GM18499 (cell line): ENCODE measurements at regions not wholly inside any gene's neighbourhood (a gene's known extent, or its start where the extent isn't known, plus 50 kb on each side); places are given as distances from the start of the nearest gene placed in this dataset.

Experiments
- ATAC-seq: cut with Tn5 transposase; IDR thresholded peaks from one replicate; pipeline ENCODE4 v1.9.1; 2021; ENCODE audit warnings: moderate number of reproducible peaks; ENCODE audit not compliant: insufficient read depth, unreplicated experiment

DNA sequence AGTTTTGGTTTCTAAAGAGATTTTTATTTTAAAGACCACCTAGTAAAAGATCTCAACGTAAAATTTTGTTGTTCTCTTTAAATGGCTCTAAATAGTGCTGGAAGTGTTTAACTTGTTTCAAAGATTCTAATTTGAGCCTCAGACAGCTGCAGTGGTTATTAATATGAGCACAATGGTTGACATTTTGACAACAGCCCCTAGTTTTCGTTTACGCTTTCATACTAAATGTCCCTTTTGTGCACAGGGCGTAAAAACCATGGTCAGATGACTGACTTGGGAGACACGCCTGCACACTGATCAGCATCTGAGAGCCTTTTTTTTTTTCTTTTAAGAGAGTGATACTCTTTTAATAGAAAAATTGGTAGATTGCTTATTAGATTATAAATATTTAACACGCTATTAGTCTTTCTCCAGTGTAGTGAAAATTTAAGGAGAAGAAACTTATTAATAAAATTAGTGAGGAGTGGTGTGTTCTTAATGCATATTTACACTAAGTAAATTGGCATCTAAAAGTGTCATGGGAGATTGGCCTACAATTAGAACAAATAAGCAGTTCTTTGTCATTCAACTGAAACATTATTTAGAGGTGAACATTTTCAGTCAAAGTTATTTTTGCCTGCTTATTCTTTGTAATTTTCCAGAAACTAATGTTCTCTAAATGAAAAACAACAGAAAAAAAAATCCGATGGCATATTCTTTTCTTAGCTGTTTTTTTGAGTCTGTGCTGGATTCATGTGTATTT, 182.8 kb upstream of the PHYHIPL start:
- no peak for ATAC-seq

DNA sequence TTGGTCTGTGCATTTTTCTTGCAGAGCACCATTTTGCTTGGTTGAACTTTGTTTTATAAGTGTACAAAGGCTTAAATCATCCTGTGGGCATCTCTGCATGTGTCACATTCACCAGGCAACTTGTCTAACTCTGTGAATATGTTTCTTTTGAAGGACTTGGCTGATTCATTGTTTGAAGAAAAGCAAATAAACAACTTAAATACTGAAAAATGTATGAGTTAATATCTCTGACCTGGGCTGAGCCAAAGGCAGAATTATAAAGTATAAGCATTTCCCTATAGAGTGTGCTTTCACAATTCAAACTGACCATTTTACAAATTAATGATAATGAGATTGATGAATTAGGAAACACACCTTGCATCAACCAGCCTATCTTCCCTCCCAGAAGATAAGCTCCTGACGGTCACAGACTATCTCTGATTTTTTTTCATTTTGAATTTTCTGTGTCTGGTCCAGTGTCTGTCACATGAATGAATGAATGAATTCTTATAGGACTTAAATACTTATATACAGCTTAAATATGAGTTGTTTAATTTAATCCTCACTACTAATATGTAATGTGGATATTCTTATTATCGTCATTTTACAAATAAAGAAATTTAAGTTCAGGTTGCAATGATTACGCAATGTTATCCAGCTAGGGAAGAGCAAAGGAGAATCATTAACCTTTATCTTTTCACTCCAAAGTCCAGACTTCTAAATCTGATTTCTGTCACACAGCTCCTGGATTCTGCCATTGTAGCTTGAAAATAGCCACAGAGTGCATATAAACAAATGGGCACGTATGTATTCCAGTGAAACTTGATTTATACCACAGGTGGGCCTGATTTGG, 182.0 kb upstream of the PHYHIPL start:
- no peak for ATAC-seq

DNA sequence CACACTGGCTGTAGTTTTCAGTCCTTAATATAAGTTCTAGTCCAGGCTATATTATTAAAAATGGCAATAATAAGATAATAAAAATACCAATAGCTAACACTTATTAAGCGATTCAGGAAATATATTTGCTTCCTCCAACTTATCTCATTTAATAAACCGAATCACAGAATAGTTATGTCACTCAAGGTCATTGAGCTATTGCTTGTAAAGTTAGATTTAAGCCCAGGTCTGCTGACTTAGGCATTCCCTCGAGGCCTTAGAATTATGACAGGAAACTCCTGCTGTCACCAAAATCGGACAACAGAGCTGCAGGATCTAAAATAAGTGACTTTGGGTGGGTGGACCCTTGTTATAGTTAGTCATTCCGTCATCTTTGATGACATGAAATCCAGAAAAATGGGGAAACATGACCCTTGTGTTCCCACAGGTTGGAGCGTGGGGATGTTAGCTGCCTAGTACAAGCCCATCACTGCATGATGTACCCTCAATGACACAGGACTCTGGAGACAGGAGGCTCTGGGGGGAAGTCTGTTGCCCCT, 181.3 kb upstream of the PHYHIPL start:
- no peak for ATAC-seq

DNA sequence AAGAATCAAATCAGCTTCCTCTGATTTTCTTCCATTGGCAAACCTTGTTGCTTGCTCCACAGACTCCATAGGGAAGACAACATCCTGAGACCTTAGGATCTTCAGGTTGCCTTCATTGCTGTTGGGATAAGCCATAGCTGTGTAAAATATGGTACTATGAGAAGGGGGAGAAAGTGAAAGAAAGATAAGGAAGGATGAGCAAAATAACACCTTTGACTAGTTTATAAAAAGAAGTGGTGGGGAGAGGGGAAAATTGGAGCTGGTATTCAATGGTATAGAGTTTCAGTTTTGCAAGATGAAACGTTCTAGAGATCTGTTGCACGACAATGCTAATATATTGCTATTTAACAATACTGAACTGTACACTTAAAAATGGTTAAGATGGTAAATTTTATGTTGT, 180.4 kb upstream of the PHYHIPL start:
- no peak for ATAC-seq

DNA sequence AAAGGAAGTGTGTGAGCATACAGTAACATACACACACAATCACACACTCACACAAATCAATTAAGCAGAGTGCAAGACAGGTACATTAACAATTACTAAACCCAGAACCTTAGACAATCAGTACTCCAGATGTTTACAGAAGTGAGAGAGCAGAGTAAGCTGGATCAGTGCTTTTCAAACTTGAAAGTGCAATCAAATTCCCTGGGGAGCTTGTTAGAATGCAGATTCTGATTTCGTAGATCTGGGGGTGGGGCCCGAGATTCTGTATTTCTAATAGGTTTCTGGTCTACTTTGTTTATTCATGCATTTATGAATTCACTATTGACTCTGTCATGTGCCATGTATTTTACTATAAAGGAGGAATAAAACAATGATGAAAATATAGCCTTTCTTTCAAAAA, 179.6 kb upstream of the PHYHIPL start:
- ATAC-seq = no peak

DNA sequence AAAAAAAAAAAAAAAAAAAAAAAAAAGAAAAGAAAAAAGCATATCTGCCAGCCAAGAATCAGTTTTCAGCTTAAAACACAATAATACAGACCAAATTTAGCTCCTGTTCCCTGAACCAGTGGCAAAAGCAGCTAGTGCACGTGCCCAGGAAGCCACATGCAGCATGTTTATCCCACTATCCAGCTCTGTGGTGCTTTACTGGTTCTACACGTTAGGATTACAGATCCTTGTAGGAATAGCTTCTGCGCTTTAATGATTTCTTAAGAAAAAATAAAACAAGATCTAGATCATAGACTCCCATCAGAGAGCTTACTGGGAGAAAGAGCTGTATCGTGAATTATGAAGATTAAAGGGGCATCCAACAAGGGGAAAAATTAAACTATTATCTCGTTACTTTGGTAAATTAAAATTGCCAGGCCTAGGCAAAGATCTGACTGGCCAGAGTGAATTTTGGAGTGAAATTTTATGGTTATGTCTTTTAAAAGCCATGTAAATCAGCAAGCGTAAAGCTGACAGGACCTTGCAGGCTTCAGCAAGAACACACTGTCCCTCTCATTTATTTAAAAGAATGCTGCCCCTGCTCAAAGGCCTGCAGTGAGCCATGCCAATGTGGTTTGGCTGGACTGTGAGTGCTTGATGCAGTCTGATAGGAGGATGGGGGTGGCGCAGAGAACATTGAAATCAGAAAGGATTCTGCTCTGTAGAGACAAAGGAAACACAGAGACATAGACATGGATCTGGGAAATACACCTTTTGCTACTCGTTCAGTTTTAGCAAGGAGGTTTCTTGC, 177.3 kb upstream of the PHYHIPL start:
- no peak for ATAC-seq

DNA sequence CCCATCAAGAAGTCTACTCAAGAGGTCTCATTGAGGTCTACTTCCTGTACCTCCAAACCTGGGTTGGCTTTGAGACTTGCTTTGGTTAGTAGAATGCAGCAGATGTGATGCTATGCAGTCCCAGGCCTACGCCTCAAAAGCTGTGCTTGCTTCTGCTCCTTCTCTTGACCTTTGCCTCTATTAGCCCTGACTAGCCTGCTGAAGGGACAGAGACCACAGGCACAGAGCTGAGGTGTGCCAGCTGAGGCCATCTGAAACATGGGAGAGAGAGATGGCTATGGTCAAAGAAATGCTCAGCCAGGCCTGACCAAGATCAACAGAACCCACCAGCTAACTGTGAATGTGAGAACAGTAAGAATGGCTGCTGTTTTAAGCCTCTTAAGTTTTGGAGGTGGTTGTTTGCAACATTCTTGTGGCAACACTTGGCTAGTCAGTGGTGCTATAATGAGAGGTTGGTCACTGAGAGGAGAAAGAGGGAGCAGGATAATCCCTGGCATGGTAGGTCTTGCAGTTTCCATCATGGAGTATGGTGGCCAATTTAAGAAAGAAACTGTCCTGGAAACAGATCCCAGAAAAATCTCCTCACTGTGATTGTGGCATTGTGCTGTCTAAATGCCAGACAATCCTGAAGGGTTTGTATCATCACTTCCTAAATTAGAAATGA, 176.1 kb upstream of the PHYHIPL start:
- no peak for ATAC-seq

DNA sequence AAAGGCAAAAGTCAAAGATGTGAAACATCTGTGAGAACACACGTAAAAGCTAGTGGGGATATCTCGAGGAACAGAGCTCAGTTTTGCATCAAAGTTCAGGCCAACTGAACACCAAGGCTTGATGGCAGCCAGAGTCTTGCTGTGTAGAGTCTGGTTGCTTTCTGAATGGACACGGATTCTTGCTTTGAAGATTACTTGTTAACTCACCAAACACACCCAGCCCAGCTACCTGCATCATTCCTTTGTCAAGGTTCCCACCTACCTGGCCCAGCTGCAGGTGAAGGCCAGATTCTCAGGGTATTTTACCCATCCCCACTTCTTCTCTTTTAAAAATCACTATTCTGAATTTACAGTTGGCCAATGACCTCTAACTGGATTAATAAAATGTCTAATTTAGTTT, 174.4 kb upstream of the PHYHIPL start:
- ATAC-seq = no peak

DNA sequence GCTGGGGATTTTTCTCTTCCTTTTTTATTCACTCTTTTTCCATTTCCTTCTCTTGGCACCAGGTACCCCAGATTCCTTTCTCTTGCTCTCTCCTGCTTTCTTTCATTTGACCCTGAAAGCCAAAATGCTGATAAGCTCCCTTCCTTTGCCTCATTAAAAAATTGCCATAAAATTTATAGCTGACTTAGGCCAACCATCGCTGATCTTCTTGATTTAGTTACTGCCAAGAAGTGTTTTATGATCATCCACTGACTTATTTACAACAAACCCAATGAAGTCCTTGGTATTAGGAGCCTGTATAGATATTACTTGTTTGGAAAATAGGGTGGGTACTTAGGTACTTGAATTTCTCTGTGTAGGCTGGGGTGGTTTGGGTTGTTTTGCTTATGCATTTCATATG, 173.2 kb upstream of the PHYHIPL start:
- no peak for ATAC-seq

DNA sequence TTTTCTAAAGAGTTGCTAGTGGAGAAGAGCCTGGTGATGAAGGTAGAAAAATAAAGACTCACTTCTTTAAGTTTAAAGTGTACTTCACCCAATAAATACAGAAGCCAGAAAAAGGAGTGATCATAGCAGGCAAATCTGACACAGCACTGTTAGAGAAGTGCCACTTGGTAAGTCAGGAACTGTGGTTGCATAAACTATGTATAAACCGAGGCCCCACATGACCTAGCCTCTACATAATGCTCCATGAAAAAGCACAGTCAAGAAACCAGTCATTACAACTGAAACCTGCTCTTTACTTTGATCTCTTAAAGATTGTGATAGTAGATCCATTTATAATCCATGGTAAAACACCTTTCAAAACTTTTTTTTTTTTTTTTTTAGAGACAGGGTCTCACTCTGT, 172.1 kb upstream of the PHYHIPL start:
- ATAC-seq = no peak

DNA sequence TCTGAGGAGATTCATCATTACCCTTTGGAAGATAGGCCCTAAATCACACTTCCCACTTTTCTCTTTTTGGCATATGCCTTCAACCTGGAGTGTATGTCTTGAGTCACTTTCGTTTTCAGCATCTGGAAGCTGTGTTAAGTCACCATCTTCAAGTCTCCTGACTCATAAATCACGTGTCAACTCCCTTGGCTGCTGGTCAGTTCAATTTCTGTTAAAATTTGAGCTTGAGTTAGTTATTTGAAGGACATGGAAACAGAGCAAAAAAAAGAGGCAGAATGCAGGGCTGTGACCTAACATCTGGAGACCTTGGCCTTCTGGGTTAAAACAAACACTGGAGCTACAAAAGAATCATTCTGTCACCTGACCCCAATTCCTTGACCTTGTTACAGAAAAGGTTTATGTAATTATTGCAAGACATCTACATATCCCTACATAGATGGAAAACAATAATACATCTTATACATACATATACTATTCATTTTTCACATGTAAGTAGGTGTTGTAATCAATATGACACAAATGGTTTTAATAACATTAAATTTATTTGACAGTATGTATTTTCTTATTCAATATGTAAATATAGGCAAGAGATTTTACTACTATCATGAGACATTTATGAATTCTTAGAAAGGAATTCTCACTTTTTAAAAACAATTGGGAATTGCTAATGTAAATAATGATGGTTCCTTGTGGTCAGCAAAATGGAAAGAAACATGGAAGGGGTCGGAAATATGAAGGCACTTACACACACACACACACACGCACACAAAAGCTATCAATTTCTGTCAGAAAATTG, 169.7 kb upstream of the PHYHIPL start:
- no peak for ATAC-seq

DNA sequence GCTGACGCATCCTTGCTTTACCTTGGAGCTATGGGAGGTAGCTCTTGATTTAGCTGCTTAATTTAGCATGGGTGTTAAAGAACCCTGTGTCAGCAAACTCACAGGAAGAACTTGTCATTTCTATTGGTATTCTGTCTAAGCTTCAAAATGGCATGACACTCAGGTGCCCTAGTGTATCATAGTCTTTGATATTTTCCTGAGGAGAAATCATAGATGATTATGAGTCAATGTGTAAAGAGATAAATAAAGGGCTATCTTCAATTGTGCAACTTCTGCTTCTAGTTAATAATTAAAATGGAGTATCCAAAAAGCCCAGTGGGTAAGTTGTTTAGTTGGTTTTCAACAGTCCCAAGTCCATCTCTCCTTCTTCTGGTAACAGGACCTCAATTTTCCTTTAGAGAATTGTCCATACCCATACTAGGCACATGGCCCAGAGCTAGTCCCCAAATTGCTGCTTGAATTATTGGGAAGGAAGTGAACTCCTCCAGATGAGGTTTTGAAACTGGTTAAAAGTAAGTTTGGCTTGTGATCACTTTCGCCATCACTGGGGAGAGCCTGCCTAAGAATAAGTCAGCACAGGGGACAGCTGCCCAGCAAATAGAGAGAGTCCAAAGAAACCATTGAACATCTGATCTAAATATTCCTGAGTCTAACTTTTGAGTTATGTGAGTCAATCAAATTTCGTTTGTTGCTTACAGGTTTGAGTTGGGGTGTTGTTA, 169.0 kb upstream of the PHYHIPL start:
- no peak for ATAC-seq

DNA sequence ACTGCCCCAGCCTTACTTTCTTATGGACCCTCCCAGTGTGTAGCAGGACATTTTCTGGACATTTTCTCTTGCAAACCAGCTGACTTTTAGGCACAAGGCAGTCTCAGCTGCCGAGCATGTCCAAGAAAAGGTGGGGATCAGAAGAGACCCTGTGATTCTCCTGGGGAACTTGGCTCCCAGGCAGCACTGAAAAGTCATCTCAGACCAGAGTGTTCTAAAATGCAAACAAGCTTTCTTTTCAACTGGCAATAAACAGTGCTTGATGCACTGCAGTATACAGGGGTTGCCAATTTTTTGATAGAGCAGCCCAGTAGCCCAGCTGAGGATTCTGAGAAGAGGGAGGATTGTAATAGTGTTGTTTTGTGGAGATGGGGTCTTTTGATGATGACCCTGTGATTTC, 168.0 kb upstream of the PHYHIPL start:
- no peak for ATAC-seq

DNA sequence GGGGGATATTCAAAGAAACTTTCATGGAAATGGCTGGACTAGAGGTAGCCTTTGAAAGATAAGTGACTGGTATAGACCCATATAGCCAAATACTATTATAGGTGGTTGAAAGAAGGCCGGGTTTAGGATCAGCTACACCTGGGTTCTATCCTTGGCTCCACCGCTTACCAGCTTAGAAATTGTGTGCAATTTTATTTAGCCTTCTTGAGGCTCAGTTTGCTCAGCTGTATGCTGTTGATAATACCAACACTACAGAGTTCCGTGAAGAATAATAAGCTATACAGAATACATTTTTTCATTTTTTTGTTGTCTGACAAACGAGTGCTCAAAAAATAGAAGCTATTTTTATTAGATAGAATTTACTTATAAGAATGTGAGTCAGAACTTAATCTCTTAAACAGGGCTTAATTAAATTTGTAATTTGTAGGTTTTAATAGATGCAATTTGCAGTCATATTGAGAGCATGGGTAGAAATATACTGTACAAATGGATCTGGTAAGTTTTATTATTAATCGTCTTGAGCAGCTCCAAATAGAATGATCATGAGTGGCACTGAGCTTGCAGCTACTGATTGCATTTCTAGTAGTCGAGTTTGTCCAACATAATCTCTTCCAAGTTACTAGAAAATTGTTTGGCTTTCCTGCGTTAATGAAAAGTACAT, 164.3 kb upstream of the PHYHIPL start:
- ATAC-seq = no peak

DNA sequence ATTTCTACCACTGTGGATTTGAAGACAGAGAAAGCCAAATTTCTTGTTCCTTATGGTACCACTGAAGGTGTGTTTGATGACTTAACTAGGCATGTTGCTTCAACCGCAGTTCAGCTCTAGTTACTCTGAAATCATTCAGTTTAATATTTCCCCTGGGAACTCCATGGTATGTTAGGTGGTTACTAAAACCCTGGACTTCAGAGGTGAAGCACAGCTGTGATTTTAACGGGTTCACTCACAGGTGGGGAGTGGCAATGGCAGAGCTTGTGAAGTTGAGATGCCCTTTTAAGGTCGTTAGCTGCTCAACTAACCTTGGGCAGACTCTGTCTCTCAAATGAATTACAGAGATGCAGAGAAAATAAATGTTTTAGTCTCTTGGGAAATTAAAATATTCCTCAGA, 163.6 kb upstream of the PHYHIPL start:
- no peak for ATAC-seq

DNA sequence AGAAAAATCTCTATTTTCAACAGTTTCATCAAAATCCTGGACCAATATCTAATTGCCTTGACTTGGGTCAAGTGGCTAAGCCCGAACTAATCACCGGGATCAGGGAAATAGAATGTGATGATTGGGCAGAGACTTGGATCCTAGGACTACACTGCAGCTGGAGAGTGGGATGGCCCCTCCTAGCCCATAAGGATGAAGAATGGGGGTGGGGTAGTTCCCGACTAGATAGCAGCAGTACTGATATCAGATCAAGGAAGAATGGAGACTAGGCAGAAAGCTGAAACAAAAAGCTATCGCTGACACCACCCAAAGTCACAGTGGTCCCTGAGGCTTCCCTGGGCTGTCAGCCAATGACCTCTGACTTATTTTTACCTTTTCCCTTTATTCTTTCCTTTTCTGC, 160.4 kb upstream of the PHYHIPL start:
- ATAC-seq = no peak

DNA sequence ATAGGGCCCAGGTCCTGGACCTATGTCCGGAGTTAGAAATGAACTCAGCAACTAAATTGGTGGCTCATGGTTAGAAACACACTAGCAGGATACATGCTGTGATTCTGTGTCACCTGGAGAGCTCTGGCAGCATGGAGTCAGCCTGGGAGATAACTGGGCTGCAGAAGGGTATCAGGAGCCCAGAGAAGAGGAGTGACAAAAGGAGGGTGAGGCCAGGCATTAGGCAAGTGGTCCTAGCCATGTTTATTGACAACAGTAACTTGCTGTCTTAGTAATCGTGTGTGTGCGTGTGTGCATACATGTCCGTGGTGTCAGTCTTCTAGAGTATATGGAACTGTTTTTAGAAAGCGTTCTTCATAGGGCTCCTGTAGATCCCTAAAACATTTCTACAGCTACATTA, 157.5 kb upstream of the PHYHIPL start:
- no peak for ATAC-seq

DNA sequence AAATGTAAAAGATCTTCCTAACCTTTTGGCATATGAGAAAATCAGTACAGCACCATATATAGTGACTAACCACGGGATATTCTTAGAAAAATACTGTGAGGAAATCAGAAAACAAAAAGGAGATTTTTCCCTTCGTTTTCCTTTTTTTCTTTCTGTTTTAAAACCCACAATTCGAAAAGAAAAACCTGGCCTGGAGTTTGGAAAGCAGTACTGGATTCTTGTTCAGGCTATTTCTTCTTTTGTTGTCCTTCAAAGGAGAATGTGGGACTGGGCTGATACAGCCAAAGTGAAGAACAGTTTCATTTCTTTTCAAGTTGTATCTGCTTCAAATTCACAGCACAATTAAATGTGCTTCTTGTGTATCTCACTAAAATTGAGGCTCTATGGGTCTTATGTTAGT, 156.8 kb upstream of the PHYHIPL start:
- ATAC-seq = no peak
